Heart left ventricle (tissue), 13 donors: ENCODE measurements at regions not wholly inside any gene's neighbourhood (a gene's known extent, or its start where the extent isn't known, plus 50 kb on each side); places are given as distances from the start of the nearest gene placed in this dataset.

Experiments used
- POLR2A ChIP-seq, 2 donors: fragments of 450-650 bp; IDR thresholded peaks; one replicate each; pipeline ENCODE4 v1.6.1; 2017; ENCODE audit warnings: antibody characterized with exemption in 2 of 2, mild to moderate bottlenecking in 2 of 2, moderate library complexity in 2 of 2
- TF ChIP-seq, protein P1 (sequence below), 12 donors: fragments of 200-600 bp; sonication (generic) in 4 of 12; IDR thresholded peaks; one replicate each; pipeline versions ENCODE4 v1.5.0 to v1.8.0; 2018 to 2022; ENCODE audit warnings: antibody characterized with exemption in 12 of 12, mild to moderate bottlenecking in 5 of 12
- donor health status: ischemic (EF 13 %, LVEDD 7.1; RV severe dilation, severe dysfunction).
- donor health status: DM: no; HTN: yes; CAD: no.
- donor health status: DM: no; HTN: no; CAD: no.
- donor health status: ischemic (EF 25% LVEDD 6.9; RV normal size, moderate dysfunction).
- donor health status: ischemic (EF 25% LVEDD 5.7; RV mildly dilated, moderate dysfunction).
- donor health status: ischemic (EF 35%, LVEDD 5.7; RV mildly dilated, moderate dysfunction).
- donor health status: nonischemic (EF 11% LVEDD 7.7; RV severe dilation, severe dysfunction).
- donor health status: DM: yes; HTN: yes; CAD: no.
- donor health status: PGD.
- donor health status: ischemic (EF 29% LVEDD 5.4; RV normal size, mild dysfunction).
- donor health status: nonischemic (EF 23%, LVEDD 6.1; RV moderate dilation, normal function).

DNA sequence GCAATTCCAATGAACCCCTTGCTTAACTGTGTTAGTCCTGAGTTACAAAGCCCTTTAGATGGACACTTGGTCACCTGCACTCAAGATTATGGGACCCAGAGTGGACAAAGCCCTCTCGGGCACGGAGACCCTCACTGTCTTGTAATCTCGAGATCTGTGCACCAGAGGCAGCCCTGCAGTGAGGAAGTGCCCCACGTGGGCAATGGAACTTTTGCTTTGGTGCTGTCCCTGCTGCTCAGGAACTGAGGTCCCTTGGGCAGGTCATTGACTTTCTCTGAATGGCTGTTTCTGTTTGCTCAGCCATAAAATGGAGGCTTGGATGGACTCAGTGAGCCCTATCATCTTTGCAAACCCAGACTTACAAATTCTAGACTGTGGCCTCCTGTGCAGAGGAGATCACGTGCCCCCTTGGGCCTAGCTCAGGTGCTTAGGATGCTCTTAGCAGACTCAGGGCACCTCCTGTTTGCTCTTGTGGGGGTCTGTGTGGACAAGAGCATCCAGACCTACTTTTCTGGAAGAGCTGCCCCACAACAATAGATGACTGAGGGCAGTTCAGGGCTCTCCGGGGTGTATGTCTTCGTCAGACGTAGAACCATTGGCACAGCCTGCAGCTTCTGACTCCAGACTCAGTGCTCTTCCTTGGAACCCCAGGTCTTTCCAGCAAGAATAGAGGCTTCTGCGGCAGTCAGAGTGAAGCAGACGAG is 94.5 kb upstream of the HS6ST1 start:
- TF ChIP-seq, protein P1, sequence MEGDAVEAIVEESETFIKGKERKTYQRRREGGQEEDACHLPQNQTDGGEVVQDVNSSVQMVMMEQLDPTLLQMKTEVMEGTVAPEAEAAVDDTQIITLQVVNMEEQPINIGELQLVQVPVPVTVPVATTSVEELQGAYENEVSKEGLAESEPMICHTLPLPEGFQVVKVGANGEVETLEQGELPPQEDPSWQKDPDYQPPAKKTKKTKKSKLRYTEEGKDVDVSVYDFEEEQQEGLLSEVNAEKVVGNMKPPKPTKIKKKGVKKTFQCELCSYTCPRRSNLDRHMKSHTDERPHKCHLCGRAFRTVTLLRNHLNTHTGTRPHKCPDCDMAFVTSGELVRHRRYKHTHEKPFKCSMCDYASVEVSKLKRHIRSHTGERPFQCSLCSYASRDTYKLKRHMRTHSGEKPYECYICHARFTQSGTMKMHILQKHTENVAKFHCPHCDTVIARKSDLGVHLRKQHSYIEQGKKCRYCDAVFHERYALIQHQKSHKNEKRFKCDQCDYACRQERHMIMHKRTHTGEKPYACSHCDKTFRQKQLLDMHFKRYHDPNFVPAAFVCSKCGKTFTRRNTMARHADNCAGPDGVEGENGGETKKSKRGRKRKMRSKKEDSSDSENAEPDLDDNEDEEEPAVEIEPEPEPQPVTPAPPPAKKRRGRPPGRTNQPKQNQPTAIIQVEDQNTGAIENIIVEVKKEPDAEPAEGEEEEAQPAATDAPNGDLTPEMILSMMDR (IDR thresholded peaks at IDR 0.05) = no peak
- TF ChIP-seq POLR2A (IDR thresholded peaks at IDR 0.05) = no peak
